ENCODE measurements at regions not wholly inside any gene's neighbourhood (a gene's known extent, or its start where the extent isn't known, plus 50 kb on each side); places are given as distances from the start of the nearest gene placed in this dataset.

DNA sequence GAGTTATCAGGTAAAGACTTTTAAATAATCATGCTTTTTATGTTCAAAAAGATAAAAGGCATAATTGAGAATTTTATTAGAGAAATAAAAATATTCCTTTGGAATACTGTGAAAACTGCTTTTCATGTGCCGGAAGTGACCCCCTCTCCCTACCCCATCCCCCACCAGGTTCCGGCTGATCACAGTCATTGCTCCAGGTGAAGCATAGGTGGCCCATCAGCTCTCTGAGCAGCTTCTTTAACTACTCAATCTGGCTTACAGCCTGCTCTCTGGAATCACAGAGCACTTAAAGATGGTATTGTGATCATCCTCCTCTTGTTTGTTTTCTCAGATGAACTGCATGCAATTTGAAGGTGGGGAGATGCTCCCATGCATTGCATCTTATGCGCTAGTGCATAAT lies 257.7 kb downstream of the EN1 start:
- intact Hi-C loops (cut with DNase I; ENCODE audit: low total_unique reads), result no loop called here
- no peak overlapping the region for H3K27ac ChIP-seq
- H3K9me3 ChIP-seq, result no peaks in the 10 kb centered on the region
- no peak overlapping the region for H3K4me3 ChIP-seq
- TF ChIP-seq, protein P1, sequence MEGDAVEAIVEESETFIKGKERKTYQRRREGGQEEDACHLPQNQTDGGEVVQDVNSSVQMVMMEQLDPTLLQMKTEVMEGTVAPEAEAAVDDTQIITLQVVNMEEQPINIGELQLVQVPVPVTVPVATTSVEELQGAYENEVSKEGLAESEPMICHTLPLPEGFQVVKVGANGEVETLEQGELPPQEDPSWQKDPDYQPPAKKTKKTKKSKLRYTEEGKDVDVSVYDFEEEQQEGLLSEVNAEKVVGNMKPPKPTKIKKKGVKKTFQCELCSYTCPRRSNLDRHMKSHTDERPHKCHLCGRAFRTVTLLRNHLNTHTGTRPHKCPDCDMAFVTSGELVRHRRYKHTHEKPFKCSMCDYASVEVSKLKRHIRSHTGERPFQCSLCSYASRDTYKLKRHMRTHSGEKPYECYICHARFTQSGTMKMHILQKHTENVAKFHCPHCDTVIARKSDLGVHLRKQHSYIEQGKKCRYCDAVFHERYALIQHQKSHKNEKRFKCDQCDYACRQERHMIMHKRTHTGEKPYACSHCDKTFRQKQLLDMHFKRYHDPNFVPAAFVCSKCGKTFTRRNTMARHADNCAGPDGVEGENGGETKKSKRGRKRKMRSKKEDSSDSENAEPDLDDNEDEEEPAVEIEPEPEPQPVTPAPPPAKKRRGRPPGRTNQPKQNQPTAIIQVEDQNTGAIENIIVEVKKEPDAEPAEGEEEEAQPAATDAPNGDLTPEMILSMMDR (IDR thresholded peaks at IDR 0.05), result no peak
- no peaks in the 10 kb centered on the region for H3K36me3 ChIP-seq
- DNase-seq, result no peak
- H3K27me3 ChIP-seq, result no peaks in the 10 kb centered on the region
- H3K4me1 ChIP-seq, result no peaks in the 10 kb centered on the region

DNA sequence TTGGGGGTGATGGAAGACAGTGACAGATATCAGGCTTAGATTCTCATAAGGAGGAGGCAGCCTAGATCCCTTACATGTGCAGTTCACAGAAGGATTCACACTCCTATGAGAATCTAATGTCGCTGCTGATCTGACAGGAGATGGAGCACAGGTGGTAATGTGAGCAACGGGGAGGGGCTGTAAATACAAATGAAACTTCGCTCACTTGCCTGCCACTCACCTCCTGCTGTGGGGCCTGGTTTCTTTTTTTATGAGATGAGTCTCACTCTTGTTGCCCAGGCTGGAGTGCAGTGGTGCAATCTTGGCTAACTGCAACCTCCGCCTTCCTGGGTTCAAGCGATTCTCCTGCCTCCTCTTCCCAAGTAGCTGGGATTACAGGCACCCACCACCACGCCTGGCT lies 258.6 kb downstream of the EN1 start:
- TF ChIP-seq, protein P1 (IDR thresholded peaks at IDR 0.05), result no peak
- H3K9me3 ChIP-seq, result no peaks in the 10 kb centered on the region
- DNase-seq, result no peak
- H3K4me3 ChIP-seq, result no peak overlapping the region
- H3K27me3 ChIP-seq, result no peaks in the 10 kb centered on the region
- no peaks in the 10 kb centered on the region for H3K4me1 ChIP-seq
- intact Hi-C loops (cut with DNase I; ENCODE audit: low total_unique reads), result no loop called here
- H3K27ac ChIP-seq, result no peak overlapping the region
- H3K36me3 ChIP-seq, result no peaks in the 10 kb centered on the region

DNA sequence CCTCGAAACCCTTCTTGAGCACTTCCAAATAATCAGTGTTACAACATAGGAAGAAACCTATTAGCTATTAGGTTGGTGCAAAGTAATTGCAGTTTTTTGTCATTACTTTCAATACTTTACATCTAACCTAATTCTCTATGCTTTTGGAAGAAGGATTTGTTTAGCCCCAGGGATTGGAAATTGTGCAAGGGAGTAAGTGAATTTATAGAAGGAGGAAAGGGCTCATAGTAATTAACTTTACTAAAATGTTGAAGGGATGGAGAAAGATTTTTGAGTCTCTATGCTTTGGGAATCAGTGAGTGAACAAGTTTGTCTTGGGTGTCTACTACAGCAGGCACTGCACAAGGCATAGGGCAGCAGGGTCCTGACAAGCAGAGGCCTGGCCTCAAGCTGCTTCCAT lies 261.1 kb downstream of the EN1 start:
- TF ChIP-seq, protein P1 (IDR thresholded peaks at IDR 0.05), result no peak
- no peak overlapping the region for H3K27ac ChIP-seq
- H3K36me3 ChIP-seq, result no peaks in the 10 kb centered on the region
- no peaks in the 10 kb centered on the region for H3K4me1 ChIP-seq
- no peaks in the 10 kb centered on the region for H3K27me3 ChIP-seq
- DNase-seq, result no peak
- intact Hi-C loops (cut with DNase I; ENCODE audit: low total_unique reads), result no loop called here
- H3K4me3 ChIP-seq, result no peak overlapping the region
- H3K9me3 ChIP-seq, result no peaks in the 10 kb centered on the region

GRCh38 chr2:118584877-118585276 lies 262.6 kb downstream of the EN1 start:
- intact Hi-C loops (cut with DNase I; ENCODE audit: low total_unique reads), result no loop called here
- H3K4me1 ChIP-seq, result no peaks in the 10 kb centered on the region
- no peak for DNase-seq

DNA sequence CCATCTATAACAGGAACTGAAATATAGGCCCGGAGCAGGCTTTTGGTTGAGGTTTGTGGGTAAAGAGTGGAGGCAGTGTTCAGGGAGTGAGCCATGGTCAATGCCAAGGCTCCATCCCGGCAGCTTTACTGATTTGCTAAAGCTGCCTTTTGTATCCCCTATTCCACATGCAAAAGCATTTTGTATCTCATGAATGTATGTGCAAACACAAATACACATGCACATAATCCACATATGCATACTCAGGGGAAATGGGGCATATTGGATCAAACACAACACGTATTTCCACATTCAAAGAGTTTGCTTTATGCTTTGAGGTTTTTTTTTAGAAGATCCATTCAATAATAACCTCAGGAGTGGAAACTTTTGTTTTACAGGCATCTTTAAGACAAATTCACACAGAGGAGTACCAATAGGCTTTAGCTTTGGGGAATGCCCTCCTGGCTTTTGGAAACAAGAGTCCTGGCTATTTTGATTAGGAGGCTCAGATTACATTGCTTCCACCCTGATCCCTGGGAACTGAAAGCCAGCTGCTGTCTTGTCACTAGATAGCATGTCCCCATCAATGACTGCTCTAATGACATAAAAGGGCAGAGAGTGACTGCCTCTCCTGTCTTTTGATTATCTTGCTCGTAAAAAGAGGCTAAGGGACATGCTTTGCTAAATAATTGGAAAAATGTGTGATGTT lies 263.2 kb downstream of the EN1 start:
- H3K27me3 ChIP-seq, result no peaks in the 10 kb centered on the region
- H3K4me1 ChIP-seq, result no peaks in the 10 kb centered on the region
- H3K27ac ChIP-seq, result no peak overlapping the region
- no peaks in the 10 kb centered on the region for H3K9me3 ChIP-seq
- no peak overlapping the region for H3K4me3 ChIP-seq
- DNase-seq, result no peak
- intact Hi-C loops (cut with DNase I; ENCODE audit: low total_unique reads), result no loop called here
- H3K36me3 ChIP-seq, result no peaks in the 10 kb centered on the region
- TF ChIP-seq, protein P1 (IDR thresholded peaks at IDR 0.05), result no peak

More at GRCh38 chr2:118584877-118585276, 262.6 kb downstream of the EN1 start:
- Histone ChIP-seq H3K27me3 (no peaks in the 10 kb centered on the region), H3K27ac (no peak overlapping the region), H3K9me3 (no peaks in the 10 kb centered on the region), H3K4me3 (no peak overlapping the region), H3K36me3 (no peaks in the 10 kb centered on the region)
- TF ChIP-seq, protein P1 (IDR thresholded peaks at IDR 0.05), result no peak

DNA sequence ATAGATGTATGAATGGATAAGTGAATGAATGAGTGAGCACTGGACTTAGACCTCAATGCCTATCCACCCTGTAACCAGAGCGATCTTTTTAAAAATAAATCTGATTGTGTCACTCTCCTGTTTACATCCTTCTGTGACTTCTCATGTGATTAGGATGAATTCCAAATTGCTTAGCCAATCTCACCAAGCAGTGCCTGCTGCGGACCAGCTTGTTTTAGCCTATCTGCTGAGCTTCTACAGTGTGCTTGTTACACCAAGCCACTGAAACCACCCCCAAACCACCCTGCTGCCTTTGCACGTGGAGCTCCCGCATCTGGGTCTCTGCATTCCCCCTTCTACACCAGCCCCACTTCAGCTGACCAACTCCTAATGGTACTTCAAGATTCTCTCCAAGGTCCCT lies 265.4 kb downstream of the EN1 start:
- TF ChIP-seq, protein P1 (IDR thresholded peaks at IDR 0.05), result no peak
- Histone ChIP-seq H3K4me1 (no peaks in the 10 kb centered on the region), H3K27ac (no peak overlapping the region), H3K4me3 (no peak overlapping the region), H3K36me3 (no peaks in the 10 kb centered on the region), H3K27me3 (no peaks in the 10 kb centered on the region), H3K9me3 (no peaks in the 10 kb centered on the region)
- no peak for DNase-seq
- intact Hi-C loops (cut with DNase I; ENCODE audit: low total_unique reads), result no loop called here

All from tibial artery (tissue), 4 donors.